Activated CD8-positive, alpha-beta memory T cell treated with anti-CD3 and anti-CD28 coated beads for 1 hour (primary cell): ENCODE measurements at regions not wholly inside any gene's neighbourhood (a gene's known extent, or its start where the extent isn't known, plus 50 kb on each side); places are given as distances from the start of the nearest gene placed in this dataset.
"Not testable (repeated sequence)": the region's sequence is repeated elsewhere in the genome, so short reads cannot be mapped to it uniquely, and the experiment has no call there.

ENCODE experiments used
- DNase-seq, 2 donors: peaks; one replicate each; pipeline ENCODE4 v3.0.0-alpha.2; 2020; ENCODE audit warnings: low read depth in 1 of 2; ENCODE audit errors: extremely low read depth in 1 of 2

- DNase-seq: not testable (repeated sequence)
Observed at GRCh38 chr1:273772-274171, 177.7 kb downstream of the OR4F29 start.

GRCh38 chr1:267815-268214 is 183.7 kb downstream of the OR4F29 start:
- peak; percentile 19 to 47 for DNase-seq
